Panc1 (cell line): ENCODE measurements at regions not wholly inside any gene's neighbourhood (a gene's known extent, or its start where the extent isn't known, plus 50 kb on each side); places are given as distances from the start of the nearest gene placed in this dataset.

ENCODE experiments used
- ATAC-seq: fragments of 200-7000 bp; cut with Tn5 transposase; 2 replicates; pipeline ENCODE4 v1.9.1; 2020; ENCODE audit warnings: mild to moderate bottlenecking, moderate library complexity
- BruUV-seq: library from RNA; stranded (reverse); fragments of 400-500 nt; replicated peaks from 2 replicates; lab custom pipeline; 2021; lab: Mats Ljungman, UMichigan
- CTCF ChIA-PET: fragments of 300-600 bp; sonication (Branson Sonifier 250); formaldehyde crosslinking; loops from one replicate; lab custom pipeline; 2022; ENCODE audit warnings: antibody characterized with exemption; lab: Charles Lee
- POLR2A ChIA-PET: fragments of 300-600 bp; sonication (Branson Sonifier 250); formaldehyde crosslinking; loops from one replicate; lab custom pipeline; 2022; ENCODE audit warnings: antibody characterized with exemption; lab: Charles Lee
- DNase-seq: peaks from one replicate; pipeline ENCODE4 v3.0.0-alpha.2; 2010; ENCODE audit warnings: low read depth, low spot score
- H3K27ac ChIP-seq: 2 replicates; pipeline ENCODE4 v1.5.1; 2011; ENCODE audit warnings: mild to moderate bottlenecking, low read length, inconsistent platforms
- H3K27me3 ChIP-seq: fragments of 200-500 bp; sonication (Bioruptor generic); 2 replicates; pipeline ENCODE4 v1.6.0; 2014; ENCODE audit warnings: low read length, inconsistent platforms; ENCODE audit not compliant: control insufficient read depth, insufficient read depth
- H3K36me3 ChIP-seq: fragments of 200-500 bp; sonication (Bioruptor generic); 2 replicates; pipeline ENCODE4 v1.5.1; 2014; ENCODE audit warnings: inconsistent platforms, mild to moderate bottlenecking, low read length, moderate library complexity; ENCODE audit not compliant: control insufficient read depth, insufficient read depth
- H3K4me1 ChIP-seq: 2 replicates; pipeline ENCODE4 v1.5.1; 2011; ENCODE audit warnings: inconsistent platforms, mild to moderate bottlenecking, low read length, moderate library complexity; ENCODE audit not compliant: control insufficient read depth, insufficient read depth
- H3K4me3 ChIP-seq, 2 experiments: 2 replicates each; pipeline ENCODE4 v1.5.1; 2011 to 2012; ENCODE audit warnings: low read depth in 2 of 2, low read length in 2 of 2, mild to moderate bottlenecking in 2 of 2, inconsistent platforms in 1 of 2, moderate library complexity in 1 of 2
- H3K9me3 ChIP-seq: fragments of 200-500 bp; sonication (Bioruptor generic); 2 replicates; pipeline ENCODE4 v1.5.1; 2014; ENCODE audit warnings: low read depth, mild to moderate bottlenecking, inconsistent platforms, low read length, moderate library complexity; ENCODE audit not compliant: control insufficient read depth, insufficient read depth
- POLR2AphosphoS5 ChIP-seq: IDR thresholded peaks from 2 replicates; pipeline ENCODE4 v1.6.1; 2012; ENCODE audit warnings: mild to moderate bottlenecking, low read depth, low read length, moderate library complexity
- REST ChIP-seq, 2 experiments: IDR thresholded peaks; 2 replicates each; pipeline ENCODE4 v1.6.1; 2011 to 2012; ENCODE audit warnings: low read depth in 2 of 2, control low read depth in 1 of 2, low read length in 1 of 2, mild to moderate bottlenecking in 1 of 2, moderate library complexity in 1 of 2; ENCODE audit not compliant: insufficient read depth in 1 of 2
- SIN3A ChIP-seq: IDR thresholded peaks from 2 replicates; pipeline ENCODE4 v1.6.1; 2012; ENCODE audit warnings: low read depth, mild to moderate bottlenecking, low read length, moderate library complexity, borderline replicate concordance; ENCODE audit not compliant: insufficient read depth
- TCF7L2 ChIP-seq: IDR thresholded peaks from 2 replicates; pipeline ENCODE4 v1.6.1; 2011; ENCODE audit warnings: mild to moderate bottlenecking, low read depth, low read length, inconsistent platforms
- in situ Hi-C: cut with HindIII; loops from 2 replicates; pipeline ENCODE4 v1.10.0; 2016; ENCODE audit warnings: low sequenced_read_pairs, low pct_unique_long_range_greater_than_20kb
- intact Hi-C: fragments of 100-400 bp; cut with micrococcal nuclease; formaldehyde crosslinking; loops from one replicate; pipeline ENCODE4 v1.10.0; 2022; ENCODE audit not compliant: unreplicated experiment
- TF ChIP-seq, protein P1 (sequence below): fragments of 450-650 bp; IDR thresholded peaks from 2 replicates; pipeline ENCODE4 v1.5.1; 2017; ENCODE audit warnings: mild to moderate bottlenecking

DNA sequence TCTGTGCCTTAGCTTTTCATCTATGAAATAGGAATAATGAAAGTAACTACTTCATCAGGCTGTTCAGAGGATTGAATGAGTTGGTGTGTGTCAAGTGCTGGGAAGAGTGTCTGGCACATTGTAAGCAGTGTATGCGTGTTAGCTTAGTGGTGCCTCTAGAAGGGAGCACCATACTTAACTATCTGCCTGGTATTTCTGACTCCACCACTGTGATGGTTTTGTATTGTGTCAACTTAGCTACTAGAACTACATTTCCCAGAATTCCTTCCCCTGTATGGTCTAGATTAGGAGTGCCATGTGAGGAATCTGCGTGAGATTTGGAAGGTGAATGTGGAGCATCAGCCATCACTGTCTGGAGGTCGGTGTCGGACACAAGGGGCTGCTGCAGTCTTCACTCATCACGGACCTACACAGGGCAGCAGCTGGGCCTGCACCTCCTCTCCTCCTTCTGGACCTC is 115.4 kb upstream of the GALNT15 start:
- Histone ChIP-seq H3K9me3 (no peaks in the 10 kb centered on the region), H3K27me3 (no peaks in the 10 kb centered on the region), H3K4me1 (peaks cover 26% of the 10 kb centered on the region), H3K4me3 (no peak overlapping the region), H3K27ac (peak overlapping the region; percentile 62), H3K36me3 (no peaks in the 10 kb centered on the region)
- no peak for ATAC-seq
- no TSS peak for BruUV-seq
- no peak for DNase-seq
- in situ Hi-C loops (no loop called here), intact Hi-C loops (no loop called here)
- ChIA-PET CTCF (interaction anchor here (0.6 kb wide), 1 partner anchor 618 kb away, joined by 3 read pairs; no protein-coding TSS in a partner anchor), POLR2A (interaction anchor here (0.8 kb wide), 1 partner anchor 206 kb away, joined by 3 read pairs; the partner anchor contains the start of genes DPH3 and OXNAD1)
- TF ChIP-seq TCF7L2 (no peak), SIN3A (no peak), REST (IDR thresholded peaks at IDR 0.05; ENCODE audit: insufficient read depth in 1 of 2, low read depth in 2 of 2, low read length in 1 of 2) (no peak), POLR2AphosphoS5 (no peak)
- TF ChIP-seq, protein P1, sequence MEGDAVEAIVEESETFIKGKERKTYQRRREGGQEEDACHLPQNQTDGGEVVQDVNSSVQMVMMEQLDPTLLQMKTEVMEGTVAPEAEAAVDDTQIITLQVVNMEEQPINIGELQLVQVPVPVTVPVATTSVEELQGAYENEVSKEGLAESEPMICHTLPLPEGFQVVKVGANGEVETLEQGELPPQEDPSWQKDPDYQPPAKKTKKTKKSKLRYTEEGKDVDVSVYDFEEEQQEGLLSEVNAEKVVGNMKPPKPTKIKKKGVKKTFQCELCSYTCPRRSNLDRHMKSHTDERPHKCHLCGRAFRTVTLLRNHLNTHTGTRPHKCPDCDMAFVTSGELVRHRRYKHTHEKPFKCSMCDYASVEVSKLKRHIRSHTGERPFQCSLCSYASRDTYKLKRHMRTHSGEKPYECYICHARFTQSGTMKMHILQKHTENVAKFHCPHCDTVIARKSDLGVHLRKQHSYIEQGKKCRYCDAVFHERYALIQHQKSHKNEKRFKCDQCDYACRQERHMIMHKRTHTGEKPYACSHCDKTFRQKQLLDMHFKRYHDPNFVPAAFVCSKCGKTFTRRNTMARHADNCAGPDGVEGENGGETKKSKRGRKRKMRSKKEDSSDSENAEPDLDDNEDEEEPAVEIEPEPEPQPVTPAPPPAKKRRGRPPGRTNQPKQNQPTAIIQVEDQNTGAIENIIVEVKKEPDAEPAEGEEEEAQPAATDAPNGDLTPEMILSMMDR = no peak

GRCh38 chr3:16059711-16060357 is 114.6 kb upstream of the GALNT15 start:
- BruUV-seq = no TSS peak
- H3K4me3 ChIP-seq = no peak overlapping the region
- CTCF ChIA-PET = interaction anchor here (0.6 to 0.9 kb wide), 2 partner anchors 11 to 619 kb away, joined by 3 read pairs; no protein-coding TSS in a partner anchor

More at GRCh38 chr3:16059711-16060357, 114.6 kb upstream of the GALNT15 start:
- H3K36me3 ChIP-seq = no peaks in the 10 kb centered on the region
- POLR2A ChIA-PET = no interaction called here
- in situ Hi-C loops (no loop called here), intact Hi-C loops (no loop called here)
- TF ChIP-seq POLR2AphosphoS5 (no peak), REST (IDR thresholded peaks at IDR 0.05; ENCODE audit: insufficient read depth in 1 of 2, low read depth in 2 of 2, low read length in 1 of 2) (no peak), SIN3A (no peak)
- TF ChIP-seq, protein P1 = no peak
- DNase-seq = no peak
- H3K9me3 ChIP-seq = no peaks in the 10 kb centered on the region
- no peaks in the 10 kb centered on the region for H3K27me3 ChIP-seq
- peak overlapping the region; percentile 80 for H3K27ac ChIP-seq
- ATAC-seq = 0 out of 2 replicates have a peak, but pooled peaks have one; percentile 4
- peaks cover 26% of the 10 kb centered on the region for H3K4me1 ChIP-seq
